Smooth muscle cell (in vitro differentiated cells): ENCODE measurements at regions not wholly inside any gene's neighbourhood (a gene's known extent, or its start where the extent isn't known, plus 50 kb on each side); places are given as distances from the start of the nearest gene placed in this dataset.

Source experiments
- DNase-seq: peaks from one replicate; lab custom pipeline; 2025; ENCODE audit not compliant: unreplicated experiment; lab: John Stamatoyannopoulos, UW
- H2AFZ ChIP-seq: fragments of 200-600 bp; sonication (generic); 2 replicates; pipeline ENCODE4 v1.6.0; 2016; ENCODE audit warnings: antibody characterized with exemption, low read depth, mild to moderate bottlenecking
- H3F3A ChIP-seq: fragments of 200-600 bp; sonication (generic); 2 replicates; pipeline ENCODE4 v1.6.0; 2017; ENCODE audit warnings: antibody characterized with exemption, low read depth
- H3K27ac ChIP-seq: fragments of 200-600 bp; sonication (generic); 2 replicates; pipeline ENCODE4 v1.5.1; 2016; ENCODE audit warnings: low read depth, mild to moderate bottlenecking
- H3K27me3 ChIP-seq: fragments of 200-600 bp; sonication (generic); 2 replicates; pipeline ENCODE4 v1.6.1; 2016; ENCODE audit warnings: low read depth, mild to moderate bottlenecking
- H3K36me3 ChIP-seq: fragments of 200-600 bp; sonication (generic); 2 replicates; pipeline ENCODE4 v1.5.1; 2016; ENCODE audit warnings: low read depth
- H3K4me1 ChIP-seq: fragments of 200-600 bp; sonication (generic); 2 replicates; pipeline ENCODE4 v1.5.1; 2016; ENCODE audit warnings: low read depth
- H3K4me2 ChIP-seq: fragments of 200-600 bp; sonication (generic); 2 replicates; pipeline ENCODE4 v1.6.0; 2016; ENCODE audit warnings: mild to moderate bottlenecking
- H3K4me3 ChIP-seq: fragments of 200-600 bp; sonication (generic); 2 replicates; pipeline ENCODE4 v1.5.1; 2016; ENCODE audit warnings: mild to moderate bottlenecking
- H3K79me2 ChIP-seq: fragments of 200-600 bp; sonication (generic); 2 replicates; pipeline ENCODE4 v1.6.0; 2016; ENCODE audit warnings: low read depth, mild to moderate bottlenecking
- H3K9ac ChIP-seq: fragments of 200-600 bp; sonication (generic); 2 replicates; pipeline ENCODE4 v1.6.0; 2016; ENCODE audit warnings: low read depth
- H3K9me3 ChIP-seq: fragments of 200-600 bp; sonication (generic); replicated peaks from 2 replicates; pipeline ENCODE4 v1.5.1; 2016; ENCODE audit warnings: low read depth
- H4K20me1 ChIP-seq: fragments of 200-600 bp; sonication (generic); 2 replicates; pipeline ENCODE4 v1.6.0; 2016; ENCODE audit warnings: low read depth
- CTCF ChIP-seq: fragments of 200-600 bp; sonication (generic); IDR thresholded peaks from 2 replicates; pipeline ENCODE4 v1.5.1; 2017; ENCODE audit warnings: borderline replicate concordance, mild to moderate bottlenecking, antibody characterized with exemption; ENCODE audit not compliant: insufficient read depth, poor library complexity, severe bottlenecking
- WGBS: methylation state at CpG from one replicate; pipeline ENCODE4 v1.1.7; 2016; ENCODE audit warnings: low lambda C conversion rate; 5-methylcytosine and 5-hydroxymethylcytosine counted together

DNA sequence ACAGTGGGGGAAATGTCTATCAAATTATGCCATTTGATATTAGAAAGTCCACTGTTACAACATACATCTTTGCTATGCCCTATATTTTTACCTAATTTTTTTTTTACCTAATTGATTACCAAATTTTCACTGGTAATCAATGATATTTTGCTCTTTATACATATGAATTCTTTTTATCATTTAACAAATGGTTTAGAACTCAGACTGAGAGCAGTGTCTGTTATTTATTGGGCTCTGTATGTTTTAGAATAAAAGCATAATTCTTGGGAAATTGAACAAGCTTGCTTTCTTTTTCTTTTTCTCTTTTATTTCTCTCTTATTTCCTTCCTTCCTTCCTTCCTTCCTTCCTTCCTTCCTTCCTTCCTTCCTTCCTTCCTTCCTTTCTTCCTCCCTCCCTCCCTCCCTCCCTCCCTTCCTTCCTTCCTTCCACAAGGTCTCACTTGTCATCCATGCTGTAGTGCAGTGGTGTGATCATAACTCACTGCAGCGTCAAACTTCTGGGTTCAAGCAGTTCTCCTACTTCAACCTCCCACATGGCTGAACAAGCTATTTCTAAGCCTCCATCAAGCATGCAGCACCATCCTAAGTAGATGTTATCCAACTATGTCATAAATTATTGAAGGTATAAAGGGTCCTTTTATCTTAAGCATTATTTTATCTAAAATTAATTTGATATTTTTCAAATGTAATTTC lies 911.7 kb upstream of the CITED2 start:
- no peak overlapping the region for H2AFZ ChIP-seq
- 100% methylated on average over 1 of the region's 1 CpG for WGBS
- no peaks in the 10 kb centered on the region for H3K4me1 ChIP-seq
- no peaks in the 10 kb centered on the region for H4K20me1 ChIP-seq
- no peaks in the 10 kb centered on the region for H3K27me3 ChIP-seq
- H3K4me2 ChIP-seq: no peak overlapping the region
- no peak overlapping the region for H3K4me3 ChIP-seq
- no peaks in the 10 kb centered on the region for H3K9me3 ChIP-seq
- H3K79me2 ChIP-seq: no peaks in the 10 kb centered on the region
- H3K27ac ChIP-seq: no peak overlapping the region
- H3K36me3 ChIP-seq: no peaks in the 10 kb centered on the region
- H3K9ac ChIP-seq: no peak overlapping the region
- no peak for DNase-seq
- no peaks in the 10 kb centered on the region for H3F3A ChIP-seq
- no peak for TF ChIP-seq CTCF

DNA sequence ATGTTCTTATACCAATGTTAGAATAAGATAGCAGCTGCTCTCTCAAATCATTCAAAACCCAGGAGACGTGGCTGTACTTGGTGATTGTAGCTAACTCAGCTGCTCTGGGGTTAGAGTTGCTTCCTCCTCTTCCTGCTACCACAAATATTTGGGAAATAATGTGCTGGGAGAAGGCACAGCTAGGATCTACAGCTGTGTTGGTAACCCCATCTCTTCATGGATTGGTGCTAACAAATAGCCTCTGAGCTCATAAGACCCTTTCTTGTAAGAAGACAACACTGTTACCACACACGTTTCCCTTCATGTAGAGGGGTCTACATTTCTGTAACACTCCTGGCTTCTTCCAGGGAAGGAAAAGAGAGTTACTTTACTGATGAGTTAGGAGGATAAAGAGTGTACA lies 911.0 kb upstream of the CITED2 start:
- Histone ChIP-seq H4K20me1 (no peaks in the 10 kb centered on the region), H2AFZ (peak overlapping the region; percentile 80), H3K79me2 (no peaks in the 10 kb centered on the region), H3K4me3 (no peak overlapping the region), H3K27me3 (no peaks in the 10 kb centered on the region), H3K36me3 (no peaks in the 10 kb centered on the region), H3K27ac (no peak overlapping the region), H3F3A (no peaks in the 10 kb centered on the region), H3K9me3 (no peaks in the 10 kb centered on the region), H3K4me1 (no peaks in the 10 kb centered on the region), H3K9ac (no peak overlapping the region), H3K4me2 (no peak overlapping the region)
- no peak for DNase-seq
- no peak for TF ChIP-seq CTCF
- 84% methylated on average over 2 of the region's 2 CpGs for WGBS

DNA sequence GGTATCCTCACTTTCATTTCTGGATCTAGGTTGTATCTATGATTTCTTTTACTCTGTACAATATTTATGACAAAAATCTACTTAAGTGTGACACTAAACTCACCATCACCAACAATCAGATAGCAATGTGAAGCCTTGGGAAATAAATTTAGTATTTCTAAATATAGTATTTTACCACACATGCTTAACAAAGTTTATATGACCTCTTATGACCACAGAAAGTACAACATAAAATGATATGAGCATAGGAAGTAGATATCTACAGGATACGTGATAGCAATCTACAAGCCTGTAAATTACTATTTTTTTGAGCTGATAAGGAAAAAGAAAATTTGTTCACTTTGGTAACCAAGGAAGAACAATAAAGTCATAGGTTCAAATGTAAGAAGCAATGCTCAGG lies 910.4 kb upstream of the CITED2 start:
- Histone ChIP-seq H3K27ac (no peak overlapping the region), H3K36me3 (no peaks in the 10 kb centered on the region), H2AFZ (no peak overlapping the region), H3K4me3 (no peak overlapping the region), H3K9ac (no peak overlapping the region), H3K4me1 (no peaks in the 10 kb centered on the region), H3K9me3 (no peaks in the 10 kb centered on the region), H4K20me1 (no peaks in the 10 kb centered on the region), H3F3A (no peaks in the 10 kb centered on the region), H3K4me2 (no peak overlapping the region), H3K79me2 (no peaks in the 10 kb centered on the region), H3K27me3 (no peaks in the 10 kb centered on the region)
- TF ChIP-seq CTCF: no peak
- DNase-seq: no peak
- WGBS: 98% methylated on average over 1 of the region's 1 CpG

DNA sequence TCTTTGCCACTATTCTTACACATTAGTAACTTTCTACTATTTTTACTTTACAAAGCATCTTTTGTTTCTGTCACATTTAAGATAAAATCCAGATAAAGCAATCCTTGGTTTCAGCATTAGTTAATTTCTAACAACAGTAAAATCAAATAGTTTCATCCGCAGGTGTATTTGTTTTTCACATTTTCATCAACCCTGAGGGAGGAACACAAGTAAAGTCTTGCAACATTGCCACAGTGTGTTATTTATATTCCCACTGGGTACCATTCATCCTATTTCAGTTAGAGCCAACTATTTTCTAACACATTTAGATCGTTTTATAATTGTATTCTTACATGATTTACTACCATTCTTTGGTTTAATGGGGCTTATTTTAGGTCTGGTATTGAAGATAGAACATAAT lies 908.7 kb upstream of the CITED2 start:
- no peak overlapping the region for H3K4me2 ChIP-seq
- no peaks in the 10 kb centered on the region for H3F3A ChIP-seq
- no peaks in the 10 kb centered on the region for H3K79me2 ChIP-seq
- 81% methylated on average over 2 of the region's 2 CpGs for WGBS
- H3K4me3 ChIP-seq: no peak overlapping the region
- no peaks in the 10 kb centered on the region for H3K36me3 ChIP-seq
- H4K20me1 ChIP-seq: no peaks in the 10 kb centered on the region
- H3K9ac ChIP-seq: no peak overlapping the region
- no peak for TF ChIP-seq CTCF
- no peaks in the 10 kb centered on the region for H3K9me3 ChIP-seq
- H3K27ac ChIP-seq: no peak overlapping the region
- no peak for DNase-seq
- no peaks in the 10 kb centered on the region for H3K27me3 ChIP-seq
- no peak overlapping the region for H2AFZ ChIP-seq
- H3K4me1 ChIP-seq: no peaks in the 10 kb centered on the region
